ENCODE measurements at regions not wholly inside any gene's neighbourhood (a gene's known extent, or its start where the extent isn't known, plus 50 kb on each side); places are given as distances from the start of the nearest gene placed in this dataset.
"Not testable (repeated sequence)": the region's sequence is repeated elsewhere in the genome, so short reads cannot be mapped to it uniquely, and the experiment has no call there.

DNA sequence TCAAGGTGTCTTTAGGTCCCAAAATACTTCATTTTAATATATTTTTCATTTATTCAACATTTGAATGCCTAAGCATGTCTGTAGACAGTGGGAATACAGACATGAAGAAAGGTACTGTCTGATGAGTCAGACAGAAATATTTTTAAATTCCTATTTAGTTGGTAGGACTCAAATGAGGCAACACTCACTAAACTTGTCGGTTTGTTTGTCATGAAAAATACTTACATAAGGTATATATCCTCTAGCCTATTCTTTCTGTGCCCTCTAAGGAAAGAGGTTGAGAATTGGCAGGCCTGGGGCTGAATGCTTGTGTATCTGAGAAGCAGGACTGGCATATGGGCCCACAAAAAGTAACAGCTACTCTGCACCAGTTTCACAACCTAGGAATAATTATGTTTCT is 423.6 kb upstream of the MDFIC2 start:
- DNase-seq = no peak

DNA sequence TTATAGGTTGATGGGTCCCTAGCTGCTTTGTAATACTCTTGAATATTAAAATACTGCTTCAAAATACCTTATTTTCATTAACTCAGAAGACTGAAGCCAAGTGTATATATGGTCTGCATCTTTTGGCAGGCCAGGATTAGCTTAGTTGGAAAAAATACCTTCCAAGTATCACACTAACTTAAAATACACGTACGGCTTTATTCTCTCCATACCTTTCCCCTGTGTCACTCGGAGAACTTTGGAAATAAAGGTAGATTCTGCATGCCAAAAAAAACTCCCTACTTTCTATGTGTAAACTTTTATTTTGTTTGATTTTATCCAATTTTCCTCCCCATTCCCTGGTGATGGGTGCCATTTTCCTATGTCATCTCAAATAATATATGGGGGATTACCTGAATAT is 422.3 kb upstream of the MDFIC2 start:
- no peak for DNase-seq

GRCh38 chr3:70731046-70731445 is 418.6 kb upstream of the MDFIC2 start:
- no peak for DNase-seq

- no peak for DNase-seq
These were observed 417.4 kb upstream of the MDFIC2 start for GRCh38 chr3:70729845-70730244.

DNA sequence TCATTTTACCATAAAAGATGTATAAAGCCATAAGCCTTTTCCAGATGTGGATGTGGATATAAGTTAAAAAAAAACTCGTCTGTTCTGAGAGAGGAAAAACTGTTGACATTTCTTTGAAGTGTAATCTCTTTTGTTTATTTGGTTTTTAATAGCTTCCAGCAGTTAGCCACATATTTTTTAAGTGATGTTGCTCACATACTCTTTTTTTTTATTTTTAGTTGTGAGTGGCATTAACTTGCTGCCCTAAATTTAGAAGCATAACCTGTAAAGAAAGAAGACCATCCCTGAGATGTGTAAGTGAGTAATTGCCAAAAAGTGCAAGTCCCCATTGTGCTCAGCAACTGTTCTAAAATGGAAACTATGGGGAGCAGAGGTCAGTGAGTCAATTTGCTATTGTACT is 415.9 kb upstream of the MDFIC2 start:
- no peak for DNase-seq

DNA sequence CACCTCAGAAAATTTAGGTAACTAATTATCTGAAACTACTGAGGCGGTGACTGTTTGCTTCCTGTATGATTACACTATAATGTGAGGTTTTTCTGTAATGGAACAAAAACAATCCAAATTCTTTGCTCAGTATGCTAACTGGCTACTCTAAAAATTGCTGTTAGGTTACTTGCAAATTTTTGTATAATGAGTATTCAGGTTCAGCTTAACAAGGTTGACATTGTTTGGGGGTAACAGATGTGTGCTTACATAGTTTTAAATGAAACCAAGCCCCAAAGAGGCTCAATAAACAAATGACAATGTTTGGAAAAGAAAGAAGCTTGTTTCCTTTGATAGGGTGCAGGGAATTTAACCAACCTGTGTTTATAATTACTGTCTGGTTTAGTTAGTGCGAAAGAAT is 414.5 kb upstream of the MDFIC2 start:
- DNase-seq = no peak

DNA sequence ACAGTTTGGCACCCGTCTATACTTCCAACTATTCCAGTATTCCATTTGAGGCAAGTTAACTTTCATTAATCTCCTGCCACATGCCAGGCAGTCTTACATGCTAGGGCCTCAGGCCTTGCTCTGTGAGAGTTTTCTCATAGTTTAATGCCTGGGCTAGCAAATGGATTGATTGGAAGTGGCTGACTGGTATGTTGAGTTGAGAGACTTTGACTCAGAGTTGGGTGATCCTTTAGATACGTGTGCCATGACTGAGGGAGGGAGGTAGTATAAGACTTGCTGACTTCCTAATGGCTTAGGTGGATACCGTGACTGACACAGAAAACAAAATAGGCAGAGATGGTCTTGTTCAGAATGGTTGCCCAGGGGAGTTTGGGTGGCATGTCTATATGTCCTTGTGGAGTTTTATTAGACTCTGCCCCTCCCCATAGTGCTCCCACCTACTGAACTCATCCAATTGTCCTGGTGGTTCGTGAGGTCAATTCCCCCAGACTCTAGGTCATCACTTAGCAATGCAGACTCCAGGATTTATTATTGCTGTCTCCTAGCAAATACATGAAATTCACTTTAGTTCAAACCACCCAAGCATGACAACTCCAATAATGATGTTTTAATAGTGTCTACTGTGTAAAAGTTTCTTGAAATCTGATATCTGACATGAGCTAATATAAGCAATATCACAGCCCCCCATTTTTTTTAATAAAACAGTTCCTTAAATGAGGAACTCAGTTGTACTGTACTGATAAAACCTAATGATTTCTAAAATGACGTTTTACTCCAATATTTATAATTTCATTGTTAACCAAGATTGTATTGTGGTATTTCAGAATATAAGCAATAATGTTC is 413.9 kb upstream of the MDFIC2 start:
- no peak for DNase-seq

- DNase-seq = no peak
These were observed 409.6 kb upstream of the MDFIC2 start for GRCh38 chr3:70722018-70722417.

- DNase-seq = no peak
These were observed 404.4 kb upstream of the MDFIC2 start for GRCh38 chr3:70716832-70717231.

- no peak for DNase-seq
These were observed 400.1 kb upstream of the MDFIC2 start for GRCh38 chr3:70712449-70713082.

GRCh38 chr3:70703305-70704102 is 391.1 kb upstream of the MDFIC2 start:
- no peak for DNase-seq

DNA sequence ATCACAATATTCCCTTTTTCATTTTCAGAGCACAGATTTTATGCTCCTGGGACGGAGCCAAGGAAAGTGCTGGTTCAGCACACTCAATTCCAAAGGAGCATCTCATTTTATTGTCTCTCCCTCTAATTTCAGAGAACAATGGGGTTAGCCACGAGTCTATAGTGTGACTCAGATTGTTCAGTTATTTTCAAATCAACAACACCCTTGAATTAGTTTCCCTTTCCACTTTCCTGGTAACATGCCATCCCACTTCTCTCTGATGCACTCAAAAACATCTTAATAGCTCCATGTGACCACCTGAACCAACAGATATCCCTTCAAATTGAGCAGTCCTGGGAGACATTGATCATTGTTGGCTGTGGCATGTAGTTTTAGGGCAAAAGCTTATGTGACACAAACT is 389.7 kb upstream of the MDFIC2 start:
- no peak for DNase-seq

- DNase-seq = no peak
These were observed 372.3 kb upstream of the MDFIC2 start for GRCh38 chr3:70684701-70685100.

- not testable (repeated sequence) for DNase-seq
These were observed 363.4 kb upstream of the MDFIC2 start for GRCh38 chr3:70675810-70676209.

- no peak for DNase-seq
These were observed 346.3 kb upstream of the MDFIC2 start for GRCh38 chr3:70658513-70659310.

DNA sequence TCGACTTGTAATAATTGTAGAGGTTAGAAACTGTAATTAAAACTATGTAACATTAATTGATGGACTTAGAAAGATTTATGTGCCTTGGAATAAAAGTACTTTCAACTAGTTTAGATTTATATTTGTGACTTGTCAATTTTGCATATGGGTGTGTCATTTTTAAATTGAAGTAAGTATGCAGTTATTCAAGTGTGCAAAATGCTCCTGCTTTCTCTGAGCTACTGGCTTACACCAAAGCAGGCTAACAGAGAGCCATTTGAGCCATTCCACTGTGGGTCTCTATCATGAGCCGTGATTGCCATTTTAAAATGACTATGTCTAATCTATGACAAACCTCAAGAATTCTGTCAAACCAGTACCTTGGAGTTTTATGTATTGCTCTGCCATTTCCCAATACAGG is 345.0 kb upstream of the MDFIC2 start:
- no peak for DNase-seq

DNA sequence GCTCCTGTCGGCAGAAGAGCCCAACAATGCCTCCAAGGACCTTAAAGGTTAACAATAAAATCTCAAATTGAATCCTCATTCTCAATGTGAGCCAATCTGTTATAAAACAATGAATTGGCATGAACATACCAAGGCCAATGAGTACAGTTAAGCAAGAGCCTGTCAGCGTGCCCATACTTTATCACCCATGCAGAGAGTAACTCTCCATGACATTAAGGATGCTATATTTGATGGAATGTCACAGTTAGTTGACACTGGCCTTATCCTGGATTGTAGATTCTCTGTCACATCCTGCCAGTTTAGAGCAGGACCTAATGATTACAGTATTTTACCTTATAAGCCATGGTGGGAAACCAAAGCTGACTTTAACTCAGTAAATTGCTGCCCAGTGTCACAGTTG is 335.4 kb upstream of the MDFIC2 start:
- no peak for DNase-seq

DNA sequence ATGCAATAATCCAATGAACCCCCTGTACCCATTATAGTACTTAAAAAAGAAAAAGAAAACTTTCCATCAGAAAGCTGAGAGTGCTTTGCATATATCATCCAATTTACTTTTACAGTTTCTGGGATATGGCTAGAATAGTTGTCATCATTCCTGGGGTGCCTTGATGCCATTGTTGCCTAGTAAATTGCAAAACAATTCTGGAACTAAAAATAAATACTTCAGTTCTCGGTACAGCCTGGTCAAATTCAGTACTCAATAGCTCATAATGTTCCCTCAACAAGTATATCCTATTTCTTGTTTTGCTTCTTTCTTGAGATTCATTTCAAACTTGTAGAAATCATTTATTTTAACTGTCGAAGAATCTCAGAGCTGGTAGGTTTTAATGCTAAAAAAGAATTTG is 334.7 kb upstream of the MDFIC2 start:
- DNase-seq = no peak

DNA sequence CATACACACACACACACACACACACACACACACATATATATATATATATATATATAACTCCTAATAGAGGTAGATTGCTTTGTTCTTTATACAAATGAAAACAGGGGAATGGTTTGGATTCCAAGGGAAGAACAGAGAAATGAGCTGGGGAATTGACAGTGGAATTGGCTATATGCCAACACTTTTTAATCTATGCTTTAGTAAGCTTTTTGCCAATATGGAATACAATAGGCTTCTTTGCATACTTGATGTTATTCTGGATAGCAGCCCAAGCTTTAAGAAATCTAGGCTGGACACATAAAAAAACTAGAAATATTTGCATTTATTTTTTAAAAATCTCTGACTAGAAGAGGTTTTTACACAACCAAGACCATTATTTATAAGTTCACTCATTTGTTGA is 334.2 kb upstream of the MDFIC2 start:
- DNase-seq = no peak

DNA sequence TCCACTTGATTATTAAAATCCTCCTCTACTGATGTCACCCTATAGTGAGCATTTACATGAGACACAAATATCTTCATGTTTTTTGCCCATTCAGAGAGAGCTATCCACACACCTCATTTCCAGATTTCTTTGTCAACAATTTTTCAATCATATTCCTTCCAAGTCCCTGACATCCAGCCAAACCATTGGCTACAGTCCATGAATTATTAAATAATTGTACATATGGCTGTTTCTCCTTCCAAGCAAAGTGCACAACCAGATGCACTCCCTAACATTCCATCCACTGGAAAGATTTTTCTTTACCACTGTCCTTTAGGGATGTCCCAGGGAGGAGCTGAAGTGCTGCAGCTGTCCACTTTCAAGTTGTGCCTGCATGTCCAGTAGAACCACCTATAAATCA is 328.0 kb upstream of the MDFIC2 start:
- no peak for DNase-seq

- no peak for DNase-seq
These were observed 322.9 kb upstream of the MDFIC2 start for GRCh38 chr3:70635301-70635700.

DNA sequence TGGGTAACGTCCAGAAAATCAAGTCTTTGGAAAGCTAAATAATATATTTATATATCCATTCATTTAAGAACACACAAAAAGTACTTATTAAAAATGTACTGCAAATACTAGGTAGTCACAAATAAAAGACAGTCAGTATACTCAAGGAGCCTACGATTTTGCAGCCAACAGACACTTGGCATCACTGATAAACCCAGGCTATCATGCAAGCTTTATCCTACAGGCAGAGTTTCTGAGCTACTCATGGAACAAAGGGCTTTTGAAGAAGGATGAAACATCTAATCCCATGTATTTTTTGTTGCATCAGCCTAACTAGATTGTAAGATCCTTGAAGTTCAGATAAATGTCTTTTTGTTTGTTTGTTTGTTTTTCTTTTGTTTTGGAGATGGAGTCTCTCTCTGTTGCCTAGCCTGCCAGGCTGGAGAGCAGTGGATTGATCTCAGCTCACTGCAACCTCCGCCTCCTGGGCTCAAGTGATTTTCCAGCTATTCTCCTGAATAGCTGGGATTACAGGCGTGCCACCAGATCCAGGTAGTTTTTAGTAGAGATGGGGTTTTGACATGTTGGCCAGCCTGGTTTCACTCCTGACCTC is 319.4 kb upstream of the MDFIC2 start:
- DNase-seq = no peak

GRCh38 chr3:70621451-70621850 is 309.0 kb upstream of the MDFIC2 start:
- DNase-seq = no peak
